KOPT-K1 (cell line): ENCODE measurements at regions not wholly inside any gene's neighbourhood (a gene's known extent, or its start where the extent isn't known, plus 50 kb on each side); places are given as distances from the start of the nearest gene placed in this dataset.

Source experiments
- H3K27ac ChIP-seq: fragments of 200-600 bp; sonication (generic); 2 replicates; pipeline ENCODE4 v1.5.1; 2016; ENCODE audit warnings: antibody characterized with exemption, mild to moderate bottlenecking, low read depth, low read length; ENCODE audit not compliant: poor library complexity, severe bottlenecking
- H3K36me3 ChIP-seq: fragments of 200-600 bp; sonication (generic); 2 replicates; pipeline ENCODE4 v1.5.1; 2017; ENCODE audit warnings: antibody characterized with exemption, mild to moderate bottlenecking, low read length, moderate library complexity; ENCODE audit not compliant: insufficient read depth
- H3K9me3 ChIP-seq: fragments of 200-600 bp; sonication (generic); 2 replicates; pipeline ENCODE4 v1.5.1; 2017; ENCODE audit warnings: antibody characterized with exemption, low read length, mild to moderate bottlenecking; ENCODE audit not compliant: insufficient read depth, poor library complexity, severe bottlenecking

- Histone ChIP-seq H3K36me3 (no peaks in the 10 kb centered on the region), H3K9me3 (no peaks in the 10 kb centered on the region), H3K27ac (no peak overlapping the region)
Observed at GRCh38 chr4:151599863-151600262, 160.9 kb downstream of the GATB start.

GRCh38 chr4:151600432-151600831 lies 160.4 kb downstream of the GATB start:
- Histone ChIP-seq H3K9me3 (no peaks in the 10 kb centered on the region), H3K27ac (no peak overlapping the region), H3K36me3 (no peaks in the 10 kb centered on the region)

- Histone ChIP-seq H3K27ac (no peak overlapping the region), H3K36me3 (no peaks in the 10 kb centered on the region), H3K9me3 (no peaks in the 10 kb centered on the region)
Observed at GRCh38 chr4:151603377-151603776, 157.4 kb downstream of the GATB start.

DNA sequence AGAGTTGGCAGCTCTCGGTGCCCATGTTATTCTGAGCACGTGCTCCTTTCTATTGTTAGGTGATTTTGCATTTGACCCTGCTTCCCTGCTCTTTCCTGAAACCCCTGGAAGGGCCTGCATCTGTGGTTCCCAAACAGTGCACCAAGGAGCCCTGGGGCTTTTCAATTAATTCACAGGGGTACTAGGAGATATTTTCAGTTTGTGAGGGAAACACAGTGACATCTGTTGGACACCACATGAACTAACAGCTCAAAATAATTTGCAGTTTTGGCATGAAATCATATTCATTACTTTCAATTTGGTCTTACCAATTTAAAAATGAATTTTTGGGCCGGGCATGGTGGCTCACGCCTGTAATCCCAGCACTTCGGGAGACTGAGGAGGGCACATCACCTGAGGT lies 156.6 kb downstream of the GATB start:
- no peak overlapping the region for H3K27ac ChIP-seq
- no peaks in the 10 kb centered on the region for H3K36me3 ChIP-seq
- no peaks in the 10 kb centered on the region for H3K9me3 ChIP-seq

GRCh38 chr4:151605215-151605614 lies 155.6 kb downstream of the GATB start:
- Histone ChIP-seq H3K9me3 (no peaks in the 10 kb centered on the region), H3K36me3 (no peaks in the 10 kb centered on the region), H3K27ac (no peak overlapping the region)

- H3K36me3 ChIP-seq, result no peaks in the 10 kb centered on the region
- no peak overlapping the region for H3K27ac ChIP-seq
- no peaks in the 10 kb centered on the region for H3K9me3 ChIP-seq
Observed at GRCh38 chr4:151606061-151606460, 154.7 kb downstream of the GATB start.

DNA sequence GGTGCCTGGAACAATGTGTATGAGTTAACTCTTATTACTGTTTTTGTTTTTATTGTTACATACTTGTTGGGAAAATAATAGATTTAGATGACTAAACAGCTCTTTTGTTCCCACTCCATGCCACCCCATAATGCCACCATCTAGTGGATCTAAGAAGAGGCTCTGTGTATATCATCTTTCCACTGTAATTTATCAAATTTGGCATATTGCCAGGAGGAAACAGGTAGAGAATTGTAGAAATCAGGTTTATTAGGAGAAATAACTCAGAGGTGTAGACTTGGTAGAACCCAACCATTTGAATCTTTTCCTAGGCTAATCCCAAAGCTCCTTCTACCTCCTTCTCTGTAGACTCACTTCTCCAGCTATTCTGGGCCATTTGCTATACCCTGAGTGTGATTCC lies 150.6 kb downstream of the GATB start:
- Histone ChIP-seq H3K27ac (no peak overlapping the region), H3K9me3 (no peaks in the 10 kb centered on the region), H3K36me3 (no peaks in the 10 kb centered on the region)

GRCh38 chr4:151611960-151612359 lies 148.8 kb downstream of the GATB start:
- no peaks in the 10 kb centered on the region for H3K9me3 ChIP-seq
- no peaks in the 10 kb centered on the region for H3K36me3 ChIP-seq
- no peak overlapping the region for H3K27ac ChIP-seq

DNA sequence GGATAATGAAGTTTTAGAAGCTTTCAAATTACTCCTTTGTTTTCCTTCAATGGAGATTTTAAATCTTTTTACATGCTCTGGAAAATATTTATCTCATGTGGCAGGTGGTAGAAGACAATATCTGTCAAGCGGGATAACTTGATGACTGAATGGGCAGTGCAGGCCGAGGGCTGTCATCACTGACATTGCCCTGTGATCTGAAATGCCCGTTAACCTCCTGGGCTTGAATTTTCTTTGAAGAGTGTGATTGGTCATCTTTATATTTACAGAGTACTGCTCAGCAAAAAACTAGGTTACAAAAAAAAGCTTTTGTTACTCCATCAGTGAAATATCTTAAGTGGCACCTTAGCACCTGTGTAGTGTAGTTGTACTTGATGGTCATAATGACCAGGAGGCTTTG lies 147.5 kb downstream of the GATB start:
- H3K9me3 ChIP-seq, result no peaks in the 10 kb centered on the region
- H3K36me3 ChIP-seq, result no peaks in the 10 kb centered on the region
- no peak overlapping the region for H3K27ac ChIP-seq

GRCh38 chr4:151614561-151614960 lies 146.2 kb downstream of the GATB start:
- Histone ChIP-seq H3K9me3 (no peaks in the 10 kb centered on the region), H3K27ac (no peak overlapping the region), H3K36me3 (no peaks in the 10 kb centered on the region)

- Histone ChIP-seq H3K27ac (no peak overlapping the region), H3K9me3 (no peaks in the 10 kb centered on the region), H3K36me3 (no peaks in the 10 kb centered on the region)
Observed at GRCh38 chr4:151618858-151619257, 141.9 kb downstream of the GATB start.

DNA sequence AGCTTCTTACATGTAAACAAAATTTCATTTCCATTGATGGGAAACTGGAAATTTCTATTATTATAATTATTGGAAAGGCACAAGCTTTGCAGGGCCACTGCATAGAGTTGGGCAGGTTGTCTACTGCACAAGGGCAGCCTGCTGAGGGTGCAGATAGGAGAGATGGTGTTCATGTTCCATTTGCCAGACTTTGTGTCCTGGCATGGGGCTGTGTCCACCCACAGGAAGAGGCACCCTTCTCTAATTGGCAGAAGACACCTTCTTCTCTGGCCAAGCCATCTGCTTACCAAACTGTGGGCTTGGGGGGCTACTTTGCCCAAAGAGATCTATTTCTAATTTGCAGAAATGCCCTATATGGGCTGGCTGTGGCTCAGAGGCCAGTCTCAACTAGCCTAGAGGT lies 140.7 kb downstream of the GATB start:
- H3K9me3 ChIP-seq, result no peaks in the 10 kb centered on the region
- no peaks in the 10 kb centered on the region for H3K36me3 ChIP-seq
- no peak overlapping the region for H3K27ac ChIP-seq
